GM18858 (cell line): ENCODE measurements at regions not wholly inside any gene's neighbourhood (a gene's known extent, or its start where the extent isn't known, plus 50 kb on each side); places are given as distances from the start of the nearest gene placed in this dataset.

ENCODE experiments used
- ATAC-seq: cut with Tn5 transposase; IDR thresholded peaks from one replicate; pipeline ENCODE4 v1.9.1; 2021; ENCODE audit not compliant: unreplicated experiment

- ATAC-seq, result no peak
These were observed 61.5 kb upstream of the HEPHL1 start for GRCh38 chr11:93959663-93960062.

GRCh38 chr11:93963072-93963471, 58.1 kb upstream of the HEPHL1 start:
- no peak for ATAC-seq

- ATAC-seq, result no peak
These were observed 53.9 kb upstream of the HEPHL1 start for GRCh38 chr11:93967258-93967657.

GRCh38 chr11:93967944-93968343, 53.2 kb upstream of the HEPHL1 start:
- ATAC-seq, result no peak

- no peak for ATAC-seq
These were observed 50.9 kb upstream of the HEPHL1 start for GRCh38 chr11:93969925-93970922.
